HepG2 (cell line): ENCODE measurements at regions not wholly inside any gene's neighbourhood (a gene's known extent, or its start where the extent isn't known, plus 50 kb on each side); places are given as distances from the start of the nearest gene placed in this dataset.

ENCODE experiments used
- ATF6 ChIP-seq: sonication (generic); formaldehyde crosslinking; conservative IDR thresholded peaks from 2 replicates; pipeline ENCODE4 v1.4.0; 2020; ENCODE audit warnings: missing genetic modification reagents
- ELK4 ChIP-seq: sonication (generic); formaldehyde crosslinking; IDR thresholded peaks from 2 replicates; pipeline ENCODE4 v1.9.0; 2021; ENCODE audit warnings: missing genetic modification reagents, borderline replicate concordance
- HOXA3 ChIP-seq: sonication (generic); formaldehyde crosslinking; IDR thresholded peaks from 2 replicates; pipeline ENCODE4 v1.5.0; 2020; ENCODE audit warnings: missing genetic modification reagents
- KMT2A ChIP-seq: sonication (generic); formaldehyde crosslinking; IDR thresholded peaks from 2 replicates; pipeline ENCODE4 v1.4.0; 2020; ENCODE audit warnings: missing genetic modification reagents
- MAFG ChIP-seq: sonication (generic); formaldehyde crosslinking; IDR thresholded peaks from 2 replicates; pipeline ENCODE4 v1.5.1; 2020; ENCODE audit warnings: mild to moderate bottlenecking, missing genetic modification reagents
- PHF21A ChIP-seq: sonication (generic); formaldehyde crosslinking; IDR thresholded peaks from 2 replicates; pipeline ENCODE4 v1.5.0; 2020; ENCODE audit warnings: mild to moderate bottlenecking, missing genetic modification reagents
- RAD51 ChIP-seq: fragments of 450-650 bp; IDR thresholded peaks from 2 replicates; pipeline ENCODE4 v1.6.1; 2016; ENCODE audit warnings: borderline replicate concordance
- SAP130 ChIP-seq: IDR thresholded peaks from 2 replicates; pipeline ENCODE4 v1.6.1; 2016; ENCODE audit warnings: low read depth
- SATB2 ChIP-seq: sonication (generic); formaldehyde crosslinking; IDR thresholded peaks from 2 replicates; pipeline ENCODE4 v1.5.0; 2020; ENCODE audit warnings: missing genetic modification reagents
- SRSF4 ChIP-seq: fragments of 200-400 bp; formaldehyde crosslinking; IDR thresholded peaks from one replicate; pipeline ENCODE4 v1.6.1; 2018; ENCODE audit warnings: mild to moderate bottlenecking, low read depth, low read length, moderate library complexity; ENCODE audit not compliant: poor library complexity, severe bottlenecking
- TCF7L2 ChIP-seq: IDR thresholded peaks from 2 replicates; pipeline ENCODE4 v1.6.1; 2011; ENCODE audit warnings: mild to moderate bottlenecking, low read depth, low read length, moderate library complexity
- XRCC5 ChIP-seq: fragments of 200-400 bp; formaldehyde crosslinking; optimal IDR thresholded peaks from 2 replicates; pipeline ENCODE3; 2017; ENCODE audit warnings: mild to moderate bottlenecking, low read length
- YY1 ChIP-seq: IDR thresholded peaks from 2 replicates; pipeline ENCODE4 v1.6.1; 2011; ENCODE audit warnings: low read length, low read depth, moderate library complexity, mild to moderate bottlenecking; ENCODE audit not compliant: insufficient read depth, insufficient replicate concordance
- ZBTB25 ChIP-seq: IDR thresholded peaks from 2 replicates; pipeline ENCODE4 v1.6.1; 2018; ENCODE audit warnings: missing genetic modification reagents
- ZBTB8A ChIP-seq: sonication (generic); formaldehyde crosslinking; IDR thresholded peaks from 2 replicates; pipeline ENCODE4 v1.4.0; 2020; ENCODE audit warnings: mild to moderate bottlenecking, low read depth, missing genetic modification reagents, borderline replicate concordance
- ZFP36 ChIP-seq: fragments of 150-350 bp; IDR thresholded peaks from 2 replicates; pipeline ENCODE4 v1.6.1; 2018; ENCODE audit warnings: borderline replicate concordance, low read length, low read depth; ENCODE audit not compliant: partially characterized antibody
- ZNF180 ChIP-seq: sonication (generic); formaldehyde crosslinking; IDR thresholded peaks from 2 replicates; pipeline ENCODE4 v1.4.0; 2020; ENCODE audit warnings: low read depth, missing genetic modification reagents, borderline replicate concordance
- ZNF543 ChIP-seq: sonication (generic); formaldehyde crosslinking; IDR thresholded peaks from 2 replicates; pipeline ENCODE4 v1.4.0; 2020; ENCODE audit warnings: mild to moderate bottlenecking, missing genetic modification reagents
- ZNF609 ChIP-seq: sonication (generic); formaldehyde crosslinking; IDR thresholded peaks from 2 replicates; pipeline ENCODE4 v1.4.0; 2020; ENCODE audit warnings: mild to moderate bottlenecking, missing genetic modification reagents, borderline replicate concordance
- ZNF7 ChIP-seq: IDR thresholded peaks from 2 replicates; pipeline ENCODE4 v1.6.1; 2016; ENCODE audit warnings: missing biosample characterization, missing genetic modification reagents
- ZNF780A ChIP-seq: sonication (generic); formaldehyde crosslinking; IDR thresholded peaks from 2 replicates; pipeline ENCODE4 v1.8.0; 2022; ENCODE audit warnings: mild to moderate bottlenecking, missing genetic modification reagents, moderate library complexity

DNA sequence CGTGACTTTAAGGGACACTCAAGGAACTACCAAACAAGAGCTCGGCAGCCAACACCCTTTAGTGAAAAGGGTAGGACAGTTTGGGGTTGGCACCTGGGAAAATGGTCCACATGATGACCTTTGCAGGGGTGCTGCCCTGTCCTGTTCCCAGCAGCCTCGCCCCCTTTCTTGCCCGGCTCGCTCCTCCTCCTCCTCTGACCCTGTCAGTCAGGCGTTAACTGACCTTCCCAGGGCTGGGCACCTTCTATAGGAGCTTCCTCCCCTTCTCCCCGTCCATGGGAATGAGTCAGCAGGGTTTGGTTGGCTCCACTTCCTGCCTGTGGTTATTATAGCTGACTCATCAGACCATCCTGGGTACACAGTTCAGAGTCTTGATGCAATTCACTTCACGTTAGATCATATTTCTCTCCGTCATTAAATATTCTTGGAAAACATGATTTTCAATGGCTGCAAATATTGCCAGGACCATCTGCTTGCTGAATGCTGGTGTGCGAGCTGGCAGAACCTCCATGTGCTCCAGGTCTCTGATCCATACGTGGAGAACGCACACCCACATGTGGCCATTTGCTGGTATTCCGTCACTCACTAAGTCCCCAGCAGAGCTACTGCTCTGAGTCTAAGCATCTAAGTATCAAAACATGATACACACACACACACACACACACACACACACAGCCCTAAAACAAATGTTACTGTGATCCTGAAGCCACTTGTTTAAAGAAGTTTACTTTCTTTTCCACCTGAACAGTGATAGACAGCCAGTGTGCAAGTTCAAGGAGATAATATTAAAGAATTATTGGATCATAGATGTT lies 185.0 kb downstream of the ANAPC1 start (continued):
- no peak for TF ChIP-seq ELK4 (CRISPR knock-in tag)
- peak; percentile 58; the same call in 1 of the 2 replicates for TF ChIP-seq ZNF609 (CRISPR knock-in tag)
- no peak for TF ChIP-seq ZNF7 (CRISPR knock-in tag)
- no peak for TF ChIP-seq ZNF543
- TF ChIP-seq ZNF780A (CRISPR knock-in tag) = no peak
- TF ChIP-seq ZBTB25 (CRISPR knock-in tag) = peak; percentile 39; the same call in 1 of the 2 replicates
- peak; percentile 57; the same call in 1 of the 2 replicates for TF ChIP-seq PHF21A
- TF ChIP-seq ZBTB8A (CRISPR knock-in tag) = no peak
- TF ChIP-seq SRSF4 = no peak
- TF ChIP-seq ATF6 (CRISPR knock-in tag) = no peak
- TF ChIP-seq SATB2 (CRISPR knock-in tag) = no peak
- TF ChIP-seq ZFP36 = no peak
- TF ChIP-seq XRCC5 = peak; percentile 80
- TF ChIP-seq TCF7L2 = no peak
- peak; percentile 48; the same call in 1 of the 2 replicates for TF ChIP-seq HOXA3 (CRISPR knock-in tag)
- no peak for TF ChIP-seq ZNF180 (CRISPR knock-in tag)
- TF ChIP-seq RAD51 = no peak
- TF ChIP-seq MAFG = peak; percentile 99
- TF ChIP-seq YY1 = no peak
- no peak for TF ChIP-seq KMT2A (CRISPR knock-in tag)
- peak; percentile 96 for TF ChIP-seq SAP130 (CRISPR knock-in tag)
